Astrocyte of the cerebellum (primary cell): ENCODE measurements at regions not wholly inside any gene's neighbourhood (a gene's known extent, or its start where the extent isn't known, plus 50 kb on each side); places are given as distances from the start of the nearest gene placed in this dataset.

Source experiments
- DNase-seq: peaks from one replicate; pipeline ENCODE4 v3.0.0-alpha.2; 2011; ENCODE audit warnings: low read depth
- H3K4me3 ChIP-seq: 2 replicates; pipeline ENCODE4 v1.5.1; 2011; ENCODE audit warnings: mild to moderate bottlenecking, low read depth, low read length, moderate library complexity
- in situ Hi-C: cut with HindIII; loops from 2 replicates; pipeline ENCODE4 v1.10.0; 2017; ENCODE audit warnings: low sequenced_read_pairs
- TF ChIP-seq, protein P1 (sequence below): IDR thresholded peaks from 2 replicates; pipeline ENCODE4 v1.5.1; 2012; ENCODE audit warnings: low read length, low read depth, moderate library complexity, mild to moderate bottlenecking; ENCODE audit errors: missing control alignments

DNA sequence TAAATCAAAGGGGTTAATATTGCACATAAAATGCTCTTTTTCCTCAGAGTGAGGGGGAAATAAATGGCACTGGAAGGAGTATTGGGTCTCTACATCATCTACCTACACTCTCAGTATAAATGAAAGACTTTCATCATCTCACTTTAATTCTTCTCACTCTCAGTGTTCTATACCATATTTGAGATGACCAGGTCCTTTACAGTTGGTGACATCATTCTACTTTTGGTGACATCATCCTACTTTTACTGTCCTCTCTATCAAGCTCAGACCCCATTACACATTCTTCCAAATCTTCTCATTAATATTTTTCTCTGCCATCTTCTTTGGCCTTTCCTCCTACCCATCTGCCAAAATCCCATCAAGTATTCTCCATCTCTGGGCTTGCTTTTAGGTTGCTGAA lies 74.6 kb upstream of the TMEM106B start:
- no peak overlapping the region for H3K4me3 ChIP-seq
- TF ChIP-seq, protein P1, sequence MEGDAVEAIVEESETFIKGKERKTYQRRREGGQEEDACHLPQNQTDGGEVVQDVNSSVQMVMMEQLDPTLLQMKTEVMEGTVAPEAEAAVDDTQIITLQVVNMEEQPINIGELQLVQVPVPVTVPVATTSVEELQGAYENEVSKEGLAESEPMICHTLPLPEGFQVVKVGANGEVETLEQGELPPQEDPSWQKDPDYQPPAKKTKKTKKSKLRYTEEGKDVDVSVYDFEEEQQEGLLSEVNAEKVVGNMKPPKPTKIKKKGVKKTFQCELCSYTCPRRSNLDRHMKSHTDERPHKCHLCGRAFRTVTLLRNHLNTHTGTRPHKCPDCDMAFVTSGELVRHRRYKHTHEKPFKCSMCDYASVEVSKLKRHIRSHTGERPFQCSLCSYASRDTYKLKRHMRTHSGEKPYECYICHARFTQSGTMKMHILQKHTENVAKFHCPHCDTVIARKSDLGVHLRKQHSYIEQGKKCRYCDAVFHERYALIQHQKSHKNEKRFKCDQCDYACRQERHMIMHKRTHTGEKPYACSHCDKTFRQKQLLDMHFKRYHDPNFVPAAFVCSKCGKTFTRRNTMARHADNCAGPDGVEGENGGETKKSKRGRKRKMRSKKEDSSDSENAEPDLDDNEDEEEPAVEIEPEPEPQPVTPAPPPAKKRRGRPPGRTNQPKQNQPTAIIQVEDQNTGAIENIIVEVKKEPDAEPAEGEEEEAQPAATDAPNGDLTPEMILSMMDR, result no peak
- no peak for DNase-seq
- in situ Hi-C loops, result no loop called here

DNA sequence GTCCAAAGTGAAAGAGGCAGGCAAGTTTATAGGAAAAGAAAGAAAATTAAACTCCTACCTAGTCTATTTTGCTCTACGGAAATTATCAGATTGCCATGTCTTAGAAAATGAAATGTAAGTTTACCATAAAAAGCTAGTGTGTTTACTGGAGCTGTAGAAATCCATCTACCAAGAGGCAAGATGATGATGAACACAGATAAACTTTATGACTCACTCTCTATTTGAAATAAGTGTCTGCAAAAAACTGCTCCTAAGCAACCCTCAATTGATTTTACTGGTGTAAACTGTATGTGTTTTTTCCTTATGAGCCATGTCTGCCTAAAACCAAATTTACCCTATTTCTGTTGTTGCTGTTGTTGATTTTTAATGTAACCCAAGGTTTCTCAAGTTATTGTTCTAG lies 73.8 kb upstream of the TMEM106B start:
- DNase-seq, result no peak
- TF ChIP-seq, protein P1, result no peak
- in situ Hi-C loops, result no loop called here
- no peak overlapping the region for H3K4me3 ChIP-seq

DNA sequence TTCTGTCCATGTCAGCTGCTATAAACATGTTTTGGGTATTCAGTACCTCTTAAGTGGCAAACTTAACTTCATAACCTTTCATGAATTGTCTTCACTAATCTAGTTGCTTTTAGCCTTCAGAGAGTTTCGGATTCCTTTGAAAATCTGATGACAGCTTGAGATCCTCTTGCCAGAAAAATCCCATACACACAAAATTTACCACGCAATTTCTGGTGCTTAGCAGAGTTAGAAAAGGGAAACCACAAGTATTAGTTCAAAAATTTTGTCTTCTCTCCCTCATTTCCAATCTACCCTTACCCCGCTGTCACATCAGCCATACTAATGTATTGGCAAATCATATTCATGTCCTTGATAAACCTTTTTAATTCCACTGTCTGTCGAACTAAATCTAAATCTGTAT lies 72.7 kb upstream of the TMEM106B start:
- TF ChIP-seq, protein P1, result no peak
- peak; percentile 27 for DNase-seq
- in situ Hi-C loops, result no loop called here
- no peak overlapping the region for H3K4me3 ChIP-seq

DNA sequence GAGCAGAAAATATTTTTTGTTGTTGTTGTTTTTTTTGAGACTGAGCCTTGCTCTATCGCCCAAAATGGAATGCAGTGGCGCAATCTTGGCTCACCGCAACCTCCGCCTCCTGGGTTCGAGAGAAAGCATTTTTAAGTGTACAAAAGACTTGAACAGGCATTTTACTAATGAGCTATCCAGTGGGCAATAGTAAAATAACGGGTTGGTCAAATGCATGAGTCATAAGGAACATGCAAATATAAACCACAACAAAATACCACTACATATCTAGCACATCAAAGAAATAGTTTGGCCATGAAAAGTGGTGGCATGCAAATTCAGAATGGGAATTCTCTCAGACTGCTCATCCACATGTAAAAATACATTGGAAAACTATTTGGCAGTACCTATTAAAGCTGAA lies 71.7 kb upstream of the TMEM106B start:
- no peak overlapping the region for H3K4me3 ChIP-seq
- DNase-seq, result peak; percentile 97
- in situ Hi-C loops, result no loop called here
- TF ChIP-seq, protein P1, result no peak

DNA sequence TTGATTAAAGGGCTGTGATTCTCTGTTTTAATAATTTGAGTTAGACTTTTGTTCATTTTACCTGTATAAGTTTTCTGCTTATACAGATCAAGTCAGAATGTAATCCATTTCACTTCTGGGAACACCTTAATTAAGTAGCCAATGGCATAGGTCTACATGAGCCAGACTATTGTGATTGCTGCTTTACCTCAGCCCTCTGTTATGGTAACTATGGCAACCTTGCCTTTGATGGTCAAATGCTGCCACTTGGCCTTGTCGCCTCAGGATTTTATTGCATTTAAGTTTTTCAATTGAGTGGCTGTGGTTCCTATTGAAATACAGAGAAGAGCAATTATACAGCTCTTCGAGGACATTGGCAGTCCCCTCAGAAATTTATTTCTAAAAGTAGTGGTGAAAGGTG lies 64.3 kb upstream of the TMEM106B start:
- no peak for DNase-seq
- TF ChIP-seq, protein P1, result no peak
- no peak overlapping the region for H3K4me3 ChIP-seq
- in situ Hi-C loops, result no loop called here

DNA sequence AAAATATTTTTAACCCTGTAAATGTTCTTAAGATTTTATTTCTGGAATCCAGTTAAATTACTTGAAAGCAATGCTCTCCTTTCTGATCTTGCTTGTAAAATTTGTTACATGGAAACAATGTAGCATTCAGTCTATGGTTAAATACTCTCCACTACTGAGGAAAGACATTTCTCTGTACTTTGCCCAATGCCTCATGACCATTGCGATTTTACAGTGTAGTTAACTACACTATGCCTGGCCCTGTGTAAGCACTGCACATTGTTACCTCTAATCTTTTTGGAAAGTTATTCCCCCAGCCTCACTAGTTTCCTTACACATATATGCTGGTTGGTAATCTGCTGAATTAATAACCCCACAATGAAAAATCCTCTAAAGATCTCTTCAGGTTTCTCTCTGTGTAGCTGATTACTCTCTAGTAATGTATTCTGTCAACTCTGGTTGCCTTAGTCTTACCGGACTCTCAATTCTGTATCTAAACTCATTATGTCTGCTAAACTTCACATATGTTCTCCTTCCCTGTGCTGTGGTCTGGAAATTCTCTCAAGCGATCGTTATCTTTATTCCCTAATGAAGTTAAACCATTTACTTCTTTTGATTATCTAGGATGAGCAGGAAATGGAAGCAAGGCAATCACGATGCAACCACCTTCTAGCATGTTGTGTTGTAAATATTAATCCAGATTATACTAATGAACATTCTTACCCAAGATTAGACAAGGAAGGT lies 58.7 kb upstream of the TMEM106B start:
- DNase-seq, result no peak
- H3K4me3 ChIP-seq, result no peak overlapping the region
- TF ChIP-seq, protein P1, result no peak
- in situ Hi-C loops, result no loop called here
